Transverse colon (tissue), 4 donors: ENCODE measurements at regions not wholly inside any gene's neighbourhood (a gene's known extent, or its start where the extent isn't known, plus 50 kb on each side); places are given as distances from the start of the nearest gene placed in this dataset.

ENCODE experiments used
- DNase-seq: peaks from one replicate; pipeline ENCODE4 v3.0.0-alpha.2; 2019
- H3K27ac ChIP-seq, 4 donors: fragments of 200-600 bp; sonication (generic); 2 replicates each; pipeline ENCODE4 v1.5.1; 2016 to 2018; ENCODE audit warnings: inconsistent platforms in 4 of 4
- H3K27me3 ChIP-seq: fragments of 200-600 bp; sonication (generic); 2 replicates; pipeline ENCODE4 v1.5.1; 2017; ENCODE audit warnings: inconsistent platforms
- H3K36me3 ChIP-seq, 4 donors: fragments of 200-600 bp; sonication (generic); 2 replicates each; pipeline ENCODE4 v1.5.1; 2017 to 2019; ENCODE audit warnings: inconsistent platforms in 4 of 4
- H3K4me1 ChIP-seq, 4 donors: fragments of 200-600 bp; sonication (generic); 2 replicates each; pipeline ENCODE4 v1.5.1; 2017 to 2020; ENCODE audit warnings: inconsistent platforms in 4 of 4
- H3K4me3 ChIP-seq, 4 donors: fragments of 200-600 bp; sonication (generic); 1 replicate in 1 of 4; 2 replicates in 3 of 4; pipeline versions ENCODE4 v1.5.1 to v1.6.1; 2017 to 2019; ENCODE audit warnings: inconsistent platforms in 4 of 4
- H3K9me3 ChIP-seq, 2 donors: fragments of 200-600 bp; sonication (generic); 2 replicates each; pipeline ENCODE4 v1.5.1; 2017 to 2019; ENCODE audit warnings: inconsistent platforms in 2 of 2
- EP300 ChIP-seq: sonication (generic); formaldehyde crosslinking; IDR thresholded peaks from one replicate; pipeline ENCODE4 v1.6.1; 2017; ENCODE audit warnings: antibody characterized with exemption, low read depth
- POLR2A ChIP-seq: fragments of 450-650 bp; IDR thresholded peaks from one replicate; pipeline ENCODE4 v1.6.1; 2016; ENCODE audit warnings: antibody characterized with exemption, mild to moderate bottlenecking, moderate library complexity
- POLR2AphosphoS5 ChIP-seq, 3 donors: sonication (generic); formaldehyde crosslinking; IDR thresholded peaks; one replicate each; pipeline ENCODE4 v1.6.1; 2016; ENCODE audit warnings: antibody characterized with exemption in 3 of 3
- WGBS, 2 donors: methylation state at CpG; one replicate each; pipeline ENCODE4 v1.1.5; 2018; ENCODE audit warnings: low coverage in 1 of 2; 5-methylcytosine and 5-hydroxymethylcytosine counted together
- in situ Hi-C, 4 donors: fragments of 200-750 bp; cut with MboI; loops; one replicate each; pipeline versions ENCODE4 v1.15.0 to v1.15.1; 2017; ENCODE audit warnings: low sequenced_read_pairs in 3 of 4, low pct_ligation_motif_present in 1 of 4, low pct_unique_long_range_greater_than_20kb in 1 of 4
- intact Hi-C: fragments of 100-400 bp; cut with DNase I; formaldehyde crosslinking; loops from one replicate; pipeline ENCODE4 v1.15.1; 2023; ENCODE audit warnings: low total_unique reads
- TF ChIP-seq, protein P1 (sequence below), 5 experiments: fragments of 200-600 bp in 3 of 5; fragments of 450-650 bp in 2 of 5; sonication (generic) in 3 of 5; IDR thresholded peaks; 1 replicate in 2 of 5; 2 replicates in 3 of 5; pipeline ENCODE4 v1.5.1; 2016 to 2017; ENCODE audit warnings: antibody characterized with exemption in 5 of 5, inconsistent platforms in 3 of 5, mild to moderate bottlenecking in 2 of 5, moderate library complexity in 1 of 5

DNA sequence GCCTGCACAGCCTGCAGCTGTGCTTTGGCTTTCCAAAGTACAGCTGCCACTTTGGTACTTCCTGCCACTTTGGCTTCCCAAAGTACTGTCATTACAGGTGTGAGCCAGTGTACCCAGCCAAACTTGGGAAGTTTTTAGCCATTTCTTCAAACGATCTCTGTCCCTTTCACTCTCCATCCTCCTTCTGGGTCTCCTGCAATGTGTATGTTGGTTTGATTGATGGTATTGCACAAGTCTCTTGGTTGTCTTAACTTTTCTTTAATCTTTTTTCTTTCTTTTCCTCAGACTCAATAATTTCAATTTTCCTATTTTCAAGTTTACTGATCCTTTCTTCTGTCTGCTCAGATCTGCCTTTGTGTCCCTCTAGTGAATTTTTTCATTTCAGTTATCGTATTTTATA, 99.3 kb upstream of the CFAP20DC start:
- Histone ChIP-seq H3K27ac (no peak overlapping the region), H3K9me3 (peaks cover 4 to 10% of the 10 kb centered on the region in 2 donors), H3K27me3 (no peaks in the 10 kb centered on the region), H3K4me3 (no peak overlapping the region), H3K36me3 (no peaks in the 10 kb centered on the region), H3K4me1 (no peaks in the 10 kb centered on the region)
- 78 to 89% methylated on average over 2 of the region's 2 CpGs for WGBS, 2 donors
- no peak for TF ChIP-seq EP300
- no peak for TF ChIP-seq POLR2A
- TF ChIP-seq, protein P1, sequence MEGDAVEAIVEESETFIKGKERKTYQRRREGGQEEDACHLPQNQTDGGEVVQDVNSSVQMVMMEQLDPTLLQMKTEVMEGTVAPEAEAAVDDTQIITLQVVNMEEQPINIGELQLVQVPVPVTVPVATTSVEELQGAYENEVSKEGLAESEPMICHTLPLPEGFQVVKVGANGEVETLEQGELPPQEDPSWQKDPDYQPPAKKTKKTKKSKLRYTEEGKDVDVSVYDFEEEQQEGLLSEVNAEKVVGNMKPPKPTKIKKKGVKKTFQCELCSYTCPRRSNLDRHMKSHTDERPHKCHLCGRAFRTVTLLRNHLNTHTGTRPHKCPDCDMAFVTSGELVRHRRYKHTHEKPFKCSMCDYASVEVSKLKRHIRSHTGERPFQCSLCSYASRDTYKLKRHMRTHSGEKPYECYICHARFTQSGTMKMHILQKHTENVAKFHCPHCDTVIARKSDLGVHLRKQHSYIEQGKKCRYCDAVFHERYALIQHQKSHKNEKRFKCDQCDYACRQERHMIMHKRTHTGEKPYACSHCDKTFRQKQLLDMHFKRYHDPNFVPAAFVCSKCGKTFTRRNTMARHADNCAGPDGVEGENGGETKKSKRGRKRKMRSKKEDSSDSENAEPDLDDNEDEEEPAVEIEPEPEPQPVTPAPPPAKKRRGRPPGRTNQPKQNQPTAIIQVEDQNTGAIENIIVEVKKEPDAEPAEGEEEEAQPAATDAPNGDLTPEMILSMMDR (IDR thresholded peaks at IDR 0.05), result no peak
- TF ChIP-seq POLR2AphosphoS5 (IDR thresholded peaks at IDR 0.05), result no peak
- in situ Hi-C loops, result no loop called here
- intact Hi-C loops, result no loop called here
- DNase-seq, result no peak

DNA sequence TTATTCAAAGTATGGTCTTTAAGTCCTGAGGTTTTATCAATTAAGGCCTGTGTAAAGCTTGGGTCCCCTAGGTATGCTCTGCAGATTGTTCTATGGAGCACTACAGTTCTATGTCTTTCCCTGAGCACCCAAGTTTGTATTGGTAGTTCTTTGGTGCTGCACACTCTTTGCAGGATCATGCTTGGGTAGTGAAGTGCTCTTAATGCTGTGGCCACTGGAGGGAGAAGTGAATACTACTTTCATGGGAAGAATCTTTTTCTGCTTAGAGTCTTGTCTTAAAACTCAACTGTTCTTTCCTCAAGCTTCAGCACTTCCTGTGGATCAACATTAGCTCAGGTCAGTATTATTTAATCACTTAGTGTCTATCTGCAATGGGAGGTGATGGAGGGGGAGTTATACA, 93.6 kb upstream of the CFAP20DC start:
- Histone ChIP-seq H3K27ac (no peak overlapping the region), H3K36me3 (no peaks in the 10 kb centered on the region), H3K4me3 (no peak overlapping the region), H3K4me1 (no peaks in the 10 kb centered on the region), H3K9me3 (peaks cover 0 to 10% of the 10 kb centered on the region in 2 donors), H3K27me3 (no peaks in the 10 kb centered on the region)
- no peak for DNase-seq
- in situ Hi-C loops, result no loop called here
- TF ChIP-seq, protein P1 (IDR thresholded peaks at IDR 0.05), result no peak
- no peak for TF ChIP-seq POLR2AphosphoS5 (IDR thresholded peaks at IDR 0.05)
- no peak for TF ChIP-seq POLR2A
- TF ChIP-seq EP300, result no peak
- intact Hi-C loops, result no loop called here

DNA sequence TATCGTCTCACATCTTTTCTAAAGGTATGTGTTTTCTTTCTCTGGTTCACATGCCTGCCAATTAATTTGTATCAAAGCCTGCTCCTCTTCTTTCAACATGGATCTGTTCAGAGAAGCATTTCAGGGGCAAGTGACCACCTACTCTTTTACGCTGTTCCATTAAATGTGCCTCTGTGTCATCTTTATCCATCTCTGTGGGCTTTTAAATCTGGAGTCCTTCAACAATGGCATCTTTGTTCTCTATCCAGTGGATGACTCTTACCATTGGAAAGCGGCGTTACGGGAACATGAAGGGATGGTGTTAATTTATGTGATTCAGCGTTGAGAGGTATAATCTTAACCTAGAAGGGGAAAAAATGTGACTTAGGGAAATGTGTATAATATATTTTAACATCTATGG, 92.7 kb upstream of the CFAP20DC start:
- 77 to 84% methylated on average over 6 of the region's 6 CpGs for WGBS, 2 donors

DNA sequence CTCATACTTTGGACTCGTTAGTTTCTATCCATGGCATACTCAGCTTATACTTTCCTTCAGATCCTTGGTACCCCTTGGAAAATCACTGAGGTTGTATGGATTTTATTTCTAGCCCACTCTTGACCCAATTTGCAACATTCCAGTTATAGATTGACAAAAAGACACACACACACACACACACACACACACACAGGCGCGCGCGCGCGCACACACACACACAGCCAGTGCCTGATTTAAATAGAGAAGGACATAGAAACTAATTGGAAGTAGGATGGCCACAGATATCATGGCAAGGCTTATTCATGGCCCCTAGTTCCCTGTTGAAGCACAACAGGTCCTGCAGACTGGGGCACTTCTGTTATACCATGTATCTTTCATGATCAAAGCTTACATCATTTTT, 89.1 kb upstream of the CFAP20DC start:
- intact Hi-C loops (no loop called here), in situ Hi-C loops (no loop called here)
- no peaks in the 10 kb centered on the region for H3K27me3 ChIP-seq
- no peaks in the 10 kb centered on the region for H3K9me3 ChIP-seq
- no peak for DNase-seq
- 83 to 97% methylated on average over 1 to 7 of the region's 7 CpGs for WGBS, 2 donors
- no peak for TF ChIP-seq POLR2A
- no peak for TF ChIP-seq POLR2AphosphoS5 (IDR thresholded peaks at IDR 0.05)
- TF ChIP-seq, protein P1 (IDR thresholded peaks at IDR 0.05), result no peak
- TF ChIP-seq EP300, result no peak
- no peaks in the 10 kb centered on the region for H3K36me3 ChIP-seq
- H3K27ac ChIP-seq, result no peak overlapping the region
- no peak overlapping the region for H3K4me3 ChIP-seq
- no peaks in the 10 kb centered on the region for H3K4me1 ChIP-seq

More for the DNA sequence above, 92.7 kb upstream of the CFAP20DC start:
- in situ Hi-C loops (no loop called here), intact Hi-C loops (no loop called here)
- no peaks in the 10 kb centered on the region for H3K36me3 ChIP-seq
- no peak overlapping the region for H3K27ac ChIP-seq
- peaks cover 0 to 9% of the 10 kb centered on the region in 2 donors for H3K9me3 ChIP-seq
- H3K27me3 ChIP-seq, result no peaks in the 10 kb centered on the region
- no peak overlapping the region for H3K4me3 ChIP-seq
- TF ChIP-seq, protein P1 (IDR thresholded peaks at IDR 0.05), result no peak
- no peak for TF ChIP-seq POLR2AphosphoS5 (IDR thresholded peaks at IDR 0.05)
- TF ChIP-seq POLR2A, result no peak
- no peak for TF ChIP-seq EP300
- no peak for DNase-seq
- no peaks in the 10 kb centered on the region for H3K4me1 ChIP-seq
